SK-N-MC (cell line): ENCODE measurements at regions not wholly inside any gene's neighbourhood (a gene's known extent, or its start where the extent isn't known, plus 50 kb on each side); places are given as distances from the start of the nearest gene placed in this dataset.
"Not testable (repeated sequence)": the region's sequence is repeated elsewhere in the genome, so short reads cannot be mapped to it uniquely, and the experiment has no call there.

Experiments
- EZH2 ChIP-seq: fragments of 200-600 bp; sonication (generic); IDR thresholded peaks from one replicate; pipeline ENCODE4 v1.6.1; 2017; ENCODE audit warnings: antibody characterized with exemption
- POLR2AphosphoS5 ChIP-seq: IDR thresholded peaks from 2 replicates; pipeline ENCODE4 v1.6.1; 2012; ENCODE audit warnings: mild to moderate bottlenecking, low read depth, low read length, borderline replicate concordance

DNA sequence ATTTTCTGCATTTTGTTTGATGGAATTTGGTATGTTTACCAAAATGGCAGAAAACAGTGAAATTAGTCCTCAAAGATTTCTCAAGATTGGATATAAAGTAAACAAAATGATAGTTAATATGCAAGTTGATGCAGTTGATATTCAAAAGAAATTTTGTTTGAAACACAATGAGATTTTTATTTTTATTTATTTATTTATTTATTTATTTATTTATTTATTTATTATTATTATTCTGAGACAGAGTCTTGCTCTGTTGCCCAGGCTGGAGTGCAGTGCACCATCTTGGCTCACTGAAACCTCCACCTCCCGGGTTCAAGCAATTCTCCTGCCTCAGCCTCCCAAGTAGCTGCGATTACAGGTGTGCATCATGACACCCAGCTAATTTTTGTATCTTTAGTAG is 1881.5 kb upstream of the DEFB115 start:
- TF ChIP-seq EZH2, POLR2AphosphoS5: not testable (repeated sequence)
